Suprapubic skin (tissue), 4 donors: ENCODE measurements at regions not wholly inside any gene's neighbourhood (a gene's known extent, or its start where the extent isn't known, plus 50 kb on each side); places are given as distances from the start of the nearest gene placed in this dataset.

Experiments
- DNase-seq, 2 donors: peaks; one replicate each; pipeline ENCODE4 v3.0.0-alpha.2; 2019; ENCODE audit warnings: low spot score in 2 of 2
- H3K27ac ChIP-seq: fragments of 200-600 bp; sonication (generic); one replicate; pipeline ENCODE4 v1.5.1; 2019
- H3K27me3 ChIP-seq: fragments of 200-600 bp; sonication (generic); one replicate; pipeline ENCODE4 v1.5.1; 2019
- H3K36me3 ChIP-seq: fragments of 200-600 bp; sonication (generic); one replicate; pipeline ENCODE4 v1.5.1; 2019
- H3K4me1 ChIP-seq: fragments of 200-600 bp; sonication (generic); one replicate; pipeline ENCODE4 v1.5.1; 2019
- H3K4me3 ChIP-seq: fragments of 200-600 bp; sonication (generic); one replicate; pipeline ENCODE4 v1.5.1; 2019; ENCODE audit warnings: mild to moderate bottlenecking
- H3K9me3 ChIP-seq: fragments of 200-600 bp; sonication (generic); one replicate; pipeline ENCODE4 v1.5.1; 2019
- CTCF ChIP-seq, 2 donors: fragments of 200-600 bp in 1 of 2; fragments of 450-650 bp in 1 of 2; sonication (generic) in 1 of 2; IDR thresholded peaks; one replicate each; pipeline ENCODE4 v1.5.1; 2016 to 2019; ENCODE audit warnings: antibody characterized with exemption in 2 of 2, mild to moderate bottlenecking in 1 of 2, moderate library complexity in 1 of 2
- EP300 ChIP-seq: sonication (generic); formaldehyde crosslinking; IDR thresholded peaks from one replicate; pipeline ENCODE4 v1.6.1; 2017; ENCODE audit warnings: antibody characterized with exemption
- POLR2A ChIP-seq, 2 donors: fragments of 450-650 bp; IDR thresholded peaks; one replicate each; pipeline ENCODE4 v1.6.1; 2017; ENCODE audit warnings: antibody characterized with exemption in 2 of 2, mild to moderate bottlenecking in 2 of 2, moderate library complexity in 2 of 2
- POLR2AphosphoS5 ChIP-seq, 3 donors: sonication (generic); formaldehyde crosslinking; IDR thresholded peaks; one replicate each; pipeline ENCODE4 v1.6.1; 2017; ENCODE audit warnings: antibody characterized with exemption in 3 of 3
- WGBS: methylation state at CpG from one replicate; pipeline ENCODE4 v1.1.5; 2018; 5-methylcytosine and 5-hydroxymethylcytosine counted together

- no peaks in the 10 kb centered on the region for H3K9me3 ChIP-seq
- DNase-seq, result no peak
- H3K27ac ChIP-seq, result no peak overlapping the region
- H3K27me3 ChIP-seq, result peaks cover 10% of the 10 kb centered on the region
- peaks cover 4% of the 10 kb centered on the region for H3K4me1 ChIP-seq
- H3K4me3 ChIP-seq, result no peak overlapping the region
- TF ChIP-seq POLR2A (IDR thresholded peaks at IDR 0.05), result no peak
- TF ChIP-seq EP300, result no peak
- TF ChIP-seq CTCF (IDR thresholded peaks at IDR 0.05), result no peak
- no peak for TF ChIP-seq POLR2AphosphoS5 (IDR thresholded peaks at IDR 0.05)
- 88% methylated on average over 8 of the region's 8 CpGs for WGBS
- H3K36me3 ChIP-seq, result no peaks in the 10 kb centered on the region
Observed at GRCh38 chr22:45061332-45061731, 51.5 kb upstream of the PHF21B start.

- H3K36me3 ChIP-seq, result no peaks in the 10 kb centered on the region
Observed at GRCh38 chr22:45064313-45065278, 54.8 kb upstream of the PHF21B start.

GRCh38 chr22:45065726-45066125 lies 55.9 kb upstream of the PHF21B start:
- TF ChIP-seq CTCF (IDR thresholded peaks at IDR 0.05) (no peak), POLR2AphosphoS5 (IDR thresholded peaks at IDR 0.05) (no peak), POLR2A (IDR thresholded peaks at IDR 0.05) (no peak), EP300 (no peak)
- Histone ChIP-seq H3K9me3 (no peaks in the 10 kb centered on the region), H3K36me3 (no peaks in the 10 kb centered on the region), H3K27ac (no peak overlapping the region), H3K4me1 (peaks cover 4% of the 10 kb centered on the region), H3K27me3 (peaks cover 15% of the 10 kb centered on the region), H3K4me3 (no peak overlapping the region)
- 94% methylated on average over 8 of the region's 8 CpGs for WGBS
- DNase-seq, result no peak

More at GRCh38 chr22:45064313-45065278, 54.8 kb upstream of the PHF21B start:
- H3K4me3 ChIP-seq, result no peak overlapping the region
- peaks cover 4% of the 10 kb centered on the region for H3K4me1 ChIP-seq
- WGBS, result 44% methylated on average over 18 of the region's 18 CpGs
- peaks cover 8% of the 10 kb centered on the region for H3K27me3 ChIP-seq
- H3K9me3 ChIP-seq, result no peaks in the 10 kb centered on the region
- no peak for DNase-seq
- TF ChIP-seq EP300, result no peak
- no peak for TF ChIP-seq POLR2A (IDR thresholded peaks at IDR 0.05)
- H3K27ac ChIP-seq, result no peak overlapping the region

GRCh38 chr22:45067731-45068130 lies 57.9 kb upstream of the PHF21B start:
- no peak overlapping the region for H3K4me3 ChIP-seq
- H3K36me3 ChIP-seq, result no peaks in the 10 kb centered on the region
- H3K4me1 ChIP-seq, result peaks cover 7% of the 10 kb centered on the region
- H3K9me3 ChIP-seq, result no peaks in the 10 kb centered on the region
- peaks cover 31% of the 10 kb centered on the region for H3K27me3 ChIP-seq
- no peak overlapping the region for H3K27ac ChIP-seq
- 84% methylated on average over 1 of the region's 1 CpG for WGBS
- TF ChIP-seq EP300 (no peak), POLR2A (IDR thresholded peaks at IDR 0.05) (no peak), CTCF (IDR thresholded peaks at IDR 0.05) (no peak), POLR2AphosphoS5 (IDR thresholded peaks at IDR 0.05) (no peak)
- no peak for DNase-seq

- Histone ChIP-seq H3K36me3 (no peaks in the 10 kb centered on the region), H3K27ac (no peak overlapping the region), H3K4me3 (no peak overlapping the region), H3K9me3 (no peaks in the 10 kb centered on the region), H3K27me3 (peaks cover 51% of the 10 kb centered on the region), H3K4me1 (peaks cover 3% of the 10 kb centered on the region)
- TF ChIP-seq POLR2A (IDR thresholded peaks at IDR 0.05) (no peak), CTCF (IDR thresholded peaks at IDR 0.05) (no peak), POLR2AphosphoS5 (IDR thresholded peaks at IDR 0.05) (no peak), EP300 (no peak)
- no peak for DNase-seq
- 95% methylated on average over 5 of the region's 5 CpGs for WGBS
Observed at GRCh38 chr22:45069925-45070324, 60.1 kb upstream of the PHF21B start.
